Upper lobe of left lung (tissue), 4 donors: ENCODE measurements at regions not wholly inside any gene's neighbourhood (a gene's known extent, or its start where the extent isn't known, plus 50 kb on each side); places are given as distances from the start of the nearest gene placed in this dataset.
A peak's percentile ranks its signal among the peaks of the same experiment; 100 is the strongest.

ENCODE experiments used
- CTCF ChIP-seq, 6 experiments: fragments of 450-650 bp in 4 of 6; fragments of 200-600 bp in 2 of 6; sonication (generic) in 2 of 6; IDR thresholded peaks; one replicate each; pipeline ENCODE4 v1.5.1; 2016 to 2019; ENCODE audit warnings: antibody characterized with exemption in 6 of 6
- POLR2AphosphoS5 ChIP-seq, 2 donors: sonication (generic); formaldehyde crosslinking; IDR thresholded peaks; one replicate each; pipeline ENCODE4 v1.5.1; 2017; ENCODE audit warnings: antibody characterized with exemption in 2 of 2

- TF ChIP-seq POLR2AphosphoS5 (IDR thresholded peaks at IDR 0.05) (no peak), CTCF (IDR thresholded peaks at IDR 0.05) (peak in 1 of 6 experiments; percentile 11)
Observed at GRCh38 chrX:134144231-134144630, 92.8 kb upstream of the CCDC160 start.
